Caco-2 (cell line): ENCODE measurements at regions not wholly inside any gene's neighbourhood (a gene's known extent, or its start where the extent isn't known, plus 50 kb on each side); places are given as distances from the start of the nearest gene placed in this dataset.
"Not testable (repeated sequence)": the region's sequence is repeated elsewhere in the genome, so short reads cannot be mapped to it uniquely, and the experiment has no call there.

Experiments used
- BruUV-seq: library from RNA; stranded (reverse); fragments of 400-500 nt; replicated peaks from 2 replicates; lab custom pipeline; 2021; lab: Mats Ljungman, UMichigan
- CTCF ChIA-PET: fragments of 300-600 bp; sonication (Branson Sonifier 250); formaldehyde crosslinking; loops from one replicate; lab custom pipeline; 2022; ENCODE audit warnings: antibody characterized with exemption; lab: Charles Lee
- POLR2A ChIA-PET: fragments of 300-600 bp; sonication (Branson Sonifier 250); formaldehyde crosslinking; loops from one replicate; lab custom pipeline; 2022; ENCODE audit warnings: antibody characterized with exemption; lab: Charles Lee
- DNase-seq, 2 experiments: peaks; one replicate each; pipeline versions ENCODE4 v3.0.0 to v3.0.0-alpha.2; 2020 to 2022
- H3K27me3 ChIP-seq: replicated peaks from 2 replicates; pipeline ENCODE4 v1.6.0; 2011; ENCODE audit warnings: low read length; ENCODE audit not compliant: control insufficient read depth, insufficient read depth
- H3K36me3 ChIP-seq: 2 replicates; pipeline ENCODE4 v1.5.1; 2011; ENCODE audit warnings: low read length; ENCODE audit not compliant: control insufficient read depth, insufficient read depth
- H3K4me1 ChIP-seq: fragments of 250-450 bp; sonication (Bioruptor Pico); 2 replicates; pipeline ENCODE4 v1.5.1; 2020; ENCODE audit warnings: mild to moderate bottlenecking
- H3K4me3 ChIP-seq: 2 replicates; pipeline ENCODE4 v1.5.1; 2011; ENCODE audit warnings: low read depth, mild to moderate bottlenecking, control low read depth, low read length
- H3K9me3 ChIP-seq: fragments of 250-450 bp; sonication (Bioruptor Pico); 2 replicates; pipeline ENCODE4 v1.5.1; 2020; ENCODE audit warnings: mild to moderate bottlenecking, moderate library complexity
- H3K27ac Mint-ChIP-seq: one replicate; pipeline ENCODE4 v1.8.0; 2022; ENCODE audit warnings: mixed read lengths; ENCODE audit not compliant: unreplicated experiment
- H3K27me3 Mint-ChIP-seq: one replicate; pipeline ENCODE4 v1.8.0; 2022; ENCODE audit warnings: mixed read lengths; ENCODE audit not compliant: insufficient read depth, unreplicated experiment
- H3K36me3 Mint-ChIP-seq: one replicate; pipeline ENCODE4 v1.8.0; 2022; ENCODE audit warnings: mild to moderate bottlenecking, mixed read lengths; ENCODE audit not compliant: insufficient read depth, unreplicated experiment
- H3K4me1 Mint-ChIP-seq: one replicate; pipeline ENCODE4 v1.8.0; 2022; ENCODE audit warnings: low read depth, mixed read lengths; ENCODE audit not compliant: unreplicated experiment
- H3K4me3 Mint-ChIP-seq: one replicate; pipeline ENCODE4 v1.8.0; 2022; ENCODE audit warnings: mild to moderate bottlenecking, moderate library complexity, mixed read lengths; ENCODE audit not compliant: unreplicated experiment
- H3K9me3 Mint-ChIP-seq: one replicate; pipeline ENCODE4 v1.8.0; 2022; ENCODE audit warnings: mixed read lengths; ENCODE audit not compliant: unreplicated experiment
- intact Hi-C: fragments of 100-400 bp; cut with micrococcal nuclease; formaldehyde crosslinking; loops from one replicate; pipeline ENCODE4 v1.10.0; 2022; ENCODE audit not compliant: unreplicated experiment
- TF ChIP-seq, protein P1 (sequence below), 2 experiments: fragments of 200-600 bp in 1 of 2; IDR thresholded peaks; 1 replicate in 1 of 2; 2 replicates in 1 of 2; pipeline versions ENCODE4 v1.5.1 to v1.8.0; 2011 to 2022; ENCODE audit warnings: antibody characterized with exemption in 1 of 2, control low read depth in 1 of 2, inconsistent platforms in 1 of 2, low read depth in 1 of 2, low read length in 1 of 2, mild to moderate bottlenecking in 1 of 2, moderate library complexity in 1 of 2; ENCODE audit not compliant: insufficient read depth in 1 of 2, severe bottlenecking in 1 of 2, unreplicated experiment in 1 of 2

DNA sequence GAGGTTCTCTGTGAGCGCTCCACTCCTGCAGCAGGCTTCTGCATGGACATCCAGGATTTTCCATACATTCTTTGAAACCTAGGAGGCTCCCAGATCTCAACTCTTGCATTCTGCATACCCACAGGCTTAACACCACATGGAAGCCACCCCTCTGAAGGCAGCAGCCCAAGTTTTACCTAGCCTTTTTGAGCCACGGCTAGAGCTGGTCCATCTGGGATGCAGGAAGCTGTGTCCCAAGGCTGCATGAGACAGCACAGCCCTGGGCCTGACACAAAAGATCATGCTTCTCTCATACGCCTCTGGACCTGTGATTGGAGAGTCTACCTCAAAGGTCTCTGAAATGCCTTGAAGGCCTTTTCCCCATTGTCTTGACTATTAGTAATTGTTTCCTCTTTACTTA lies 53.6 kb upstream of the RPRM start:
- H3K9me3 ChIP-seq, result no peaks in the 10 kb centered on the region; the same call in 1 of the 2 replicates
- POLR2A ChIA-PET, result no interaction called here
- H3K27me3 ChIP-seq, result no peaks in the 10 kb centered on the region
- CTCF ChIA-PET, result no interaction called here
- TF ChIP-seq, protein P1, sequence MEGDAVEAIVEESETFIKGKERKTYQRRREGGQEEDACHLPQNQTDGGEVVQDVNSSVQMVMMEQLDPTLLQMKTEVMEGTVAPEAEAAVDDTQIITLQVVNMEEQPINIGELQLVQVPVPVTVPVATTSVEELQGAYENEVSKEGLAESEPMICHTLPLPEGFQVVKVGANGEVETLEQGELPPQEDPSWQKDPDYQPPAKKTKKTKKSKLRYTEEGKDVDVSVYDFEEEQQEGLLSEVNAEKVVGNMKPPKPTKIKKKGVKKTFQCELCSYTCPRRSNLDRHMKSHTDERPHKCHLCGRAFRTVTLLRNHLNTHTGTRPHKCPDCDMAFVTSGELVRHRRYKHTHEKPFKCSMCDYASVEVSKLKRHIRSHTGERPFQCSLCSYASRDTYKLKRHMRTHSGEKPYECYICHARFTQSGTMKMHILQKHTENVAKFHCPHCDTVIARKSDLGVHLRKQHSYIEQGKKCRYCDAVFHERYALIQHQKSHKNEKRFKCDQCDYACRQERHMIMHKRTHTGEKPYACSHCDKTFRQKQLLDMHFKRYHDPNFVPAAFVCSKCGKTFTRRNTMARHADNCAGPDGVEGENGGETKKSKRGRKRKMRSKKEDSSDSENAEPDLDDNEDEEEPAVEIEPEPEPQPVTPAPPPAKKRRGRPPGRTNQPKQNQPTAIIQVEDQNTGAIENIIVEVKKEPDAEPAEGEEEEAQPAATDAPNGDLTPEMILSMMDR (IDR thresholded peaks at IDR 0.05; ENCODE audit: insufficient read depth in 1 of 2, low read depth in 1 of 2, low read length in 1 of 2, severe bottlenecking in 1 of 2, unreplicated experiment in 1 of 2), result no peak
- Mint-ChIP-seq H3K4me1 (no peaks in the 10 kb centered on the region), H3K9me3 (no peaks in the 10 kb centered on the region), H3K27ac (no peak overlapping the region), H3K4me3 (no peak overlapping the region), H3K27me3 (peaks cover 9% of the 10 kb centered on the region), H3K36me3 (no peaks in the 10 kb centered on the region)
- no TSS peak for BruUV-seq
- DNase-seq, result no peak
- H3K4me3 ChIP-seq, result no peak overlapping the region
- no peaks in the 10 kb centered on the region for H3K4me1 ChIP-seq
- intact Hi-C loops, result no loop called here
- H3K36me3 ChIP-seq, result no peaks in the 10 kb centered on the region

DNA sequence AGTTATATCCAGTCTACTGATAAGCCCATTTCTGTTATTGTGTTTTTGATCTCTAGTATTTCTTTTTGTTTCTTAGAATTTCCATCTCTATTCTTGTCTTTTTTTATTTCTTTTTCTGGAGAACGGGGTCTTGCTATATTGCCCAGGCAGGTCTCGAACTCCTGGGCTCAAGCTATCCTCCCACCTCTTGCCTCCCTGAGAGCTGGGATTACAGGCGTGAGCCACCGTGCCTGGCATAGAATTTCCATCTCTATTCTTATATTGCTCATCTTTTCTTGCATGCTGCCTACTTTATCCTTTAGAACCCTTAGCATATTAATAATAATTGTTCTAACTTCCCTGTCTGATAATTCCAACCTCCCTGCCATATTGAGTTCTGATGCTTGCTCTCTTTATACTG lies 55.2 kb upstream of the RPRM start:
- H3K27me3 ChIP-seq, BruUV-seq, DNase-seq, intact Hi-C loops, H3K27ac Mint-ChIP-seq, H3K9me3 Mint-ChIP-seq, H3K36me3 ChIP-seq, CTCF ChIA-PET, H3K36me3 Mint-ChIP-seq, H3K4me1 ChIP-seq, H3K4me3 Mint-ChIP-seq, H3K27me3 Mint-ChIP-seq, H3K4me3 ChIP-seq, H3K4me1 Mint-ChIP-seq, H3K9me3 ChIP-seq, POLR2A ChIA-PET: not testable (repeated sequence)

DNA sequence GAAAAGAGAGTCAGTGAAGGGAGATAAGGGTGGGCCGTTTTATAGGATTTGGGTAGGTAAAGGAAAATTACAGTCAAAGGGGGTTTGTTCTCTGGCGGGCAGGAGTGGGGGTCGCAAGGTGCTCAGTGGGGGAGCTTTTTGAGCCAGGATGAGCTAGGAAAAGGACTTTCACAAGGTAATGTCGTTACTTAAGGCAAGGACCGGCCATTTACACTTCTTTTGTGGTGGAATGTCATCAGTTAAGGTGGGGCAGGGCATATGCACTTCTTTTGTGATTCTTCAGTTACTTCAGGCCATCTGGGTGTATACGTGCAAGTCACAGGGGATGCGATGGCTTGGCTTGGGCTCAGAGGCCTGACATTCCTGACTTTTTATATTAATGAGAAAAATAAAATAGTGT lies 56.0 kb upstream of the RPRM start:
- H3K4me3 ChIP-seq, CTCF ChIA-PET, DNase-seq, H3K9me3 Mint-ChIP-seq, H3K4me3 Mint-ChIP-seq, H3K27me3 Mint-ChIP-seq, H3K36me3 Mint-ChIP-seq, H3K4me1 Mint-ChIP-seq, H3K27me3 ChIP-seq, BruUV-seq, H3K9me3 ChIP-seq, H3K36me3 ChIP-seq, POLR2A ChIA-PET, intact Hi-C loops, H3K4me1 ChIP-seq, H3K27ac Mint-ChIP-seq: not testable (repeated sequence)

DNA sequence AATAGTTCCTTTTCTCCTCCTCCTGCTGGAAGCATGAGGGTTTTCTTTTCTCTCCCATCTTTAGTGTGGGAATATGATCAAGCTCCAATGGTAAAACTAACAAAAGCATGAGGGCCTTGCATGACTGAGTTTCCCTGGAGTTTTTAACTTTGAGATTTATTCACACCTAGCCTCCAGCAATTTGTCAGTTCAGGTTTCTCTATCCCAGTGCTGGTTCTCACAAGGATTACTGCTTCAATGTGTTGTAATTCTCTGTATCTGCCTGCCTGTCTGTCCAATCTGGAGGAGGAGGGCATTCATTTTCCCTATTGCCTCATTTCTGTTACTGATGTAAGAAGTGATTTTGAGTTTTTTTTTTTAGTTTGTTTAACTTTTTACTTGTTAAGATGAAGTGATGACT lies 57.6 kb upstream of the RPRM start:
- TF ChIP-seq, protein P1 (IDR thresholded peaks at IDR 0.05; ENCODE audit: insufficient read depth in 1 of 2, low read depth in 1 of 2, low read length in 1 of 2, severe bottlenecking in 1 of 2, unreplicated experiment in 1 of 2), result no peak
- Mint-ChIP-seq H3K4me3 (no peak overlapping the region), H3K27ac (no peak overlapping the region), H3K9me3 (peaks cover 14% of the 10 kb centered on the region), H3K27me3 (peaks cover 2% of the 10 kb centered on the region), H3K4me1 (no peaks in the 10 kb centered on the region), H3K36me3 (no peaks in the 10 kb centered on the region)
- Histone ChIP-seq H3K4me1 (no peaks in the 10 kb centered on the region), H3K4me3 (no peak overlapping the region), H3K27me3 (no peaks in the 10 kb centered on the region), H3K36me3 (no peaks in the 10 kb centered on the region), H3K9me3 (no peaks in the 10 kb centered on the region; the same call in none of the 2 replicates)
- BruUV-seq, result no TSS peak
- DNase-seq, result no peak
- ChIA-PET POLR2A (no interaction called here), CTCF (no interaction called here)
- intact Hi-C loops, result no loop called here

DNA sequence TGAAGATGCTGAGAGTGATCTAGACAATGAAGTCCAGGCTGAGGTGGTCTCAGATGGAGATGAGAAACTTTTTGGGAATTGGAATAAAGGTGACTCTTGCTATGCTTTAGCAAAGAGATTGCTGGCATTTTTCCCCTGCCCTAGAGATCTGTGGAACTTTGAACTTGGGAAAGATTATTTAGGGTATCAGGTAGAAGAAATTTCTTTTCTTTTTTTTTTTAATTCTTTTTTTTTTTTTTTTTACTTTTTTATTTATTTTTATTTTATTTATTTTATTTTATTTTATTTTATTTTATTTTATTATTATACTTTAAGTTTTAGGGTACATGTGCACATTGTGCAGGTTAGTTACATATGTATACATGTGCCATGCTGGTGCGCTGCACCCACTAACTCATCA lies 59.5 kb upstream of the RPRM start:
- DNase-seq, H3K9me3 ChIP-seq, H3K4me3 Mint-ChIP-seq, H3K4me3 ChIP-seq, H3K36me3 ChIP-seq, BruUV-seq, H3K36me3 Mint-ChIP-seq, H3K27me3 ChIP-seq, POLR2A ChIA-PET, H3K27me3 Mint-ChIP-seq, intact Hi-C loops, H3K27ac Mint-ChIP-seq, H3K4me1 ChIP-seq, H3K4me1 Mint-ChIP-seq, CTCF ChIA-PET: not testable (repeated sequence)
- peaks cover 22% of the 10 kb centered on the region for H3K9me3 Mint-ChIP-seq
